Hepatocyte (in vitro differentiated cells): ENCODE measurements at regions not wholly inside any gene's neighbourhood (a gene's known extent, or its start where the extent isn't known, plus 50 kb on each side); places are given as distances from the start of the nearest gene placed in this dataset.

Source experiments
- DNase-seq: peaks from one replicate; pipeline ENCODE4 v3.0.0-alpha.2; 2016; ENCODE audit warnings: low spot score
- H2AFZ ChIP-seq: fragments of 200-600 bp; sonication (generic); 2 replicates; pipeline ENCODE4 v1.6.0; 2016; ENCODE audit warnings: antibody characterized with exemption, mild to moderate bottlenecking
- H3K27ac ChIP-seq: fragments of 200-600 bp; sonication (generic); 2 replicates; pipeline ENCODE4 v1.5.1; 2016; ENCODE audit warnings: mild to moderate bottlenecking
- H3K27me3 ChIP-seq: fragments of 200-600 bp; sonication (generic); 2 replicates; pipeline ENCODE4 v1.6.1; 2016
- H3K36me3 ChIP-seq: fragments of 200-600 bp; sonication (generic); replicated peaks from 2 replicates; pipeline ENCODE4 v1.5.1; 2016; ENCODE audit warnings: low read depth; ENCODE audit not compliant: insufficient read depth
- H3K4me1 ChIP-seq: fragments of 200-600 bp; sonication (generic); 2 replicates; pipeline ENCODE4 v1.5.1; 2016; ENCODE audit warnings: mild to moderate bottlenecking, moderate library complexity; ENCODE audit not compliant: insufficient read depth
- H3K4me2 ChIP-seq: fragments of 200-600 bp; sonication (generic); 2 replicates; pipeline ENCODE4 v1.6.0; 2016
- H3K4me3 ChIP-seq: fragments of 200-600 bp; sonication (generic); 2 replicates; pipeline ENCODE4 v1.5.1; 2016; ENCODE audit warnings: mild to moderate bottlenecking
- H3K79me2 ChIP-seq: fragments of 200-600 bp; sonication (generic); 2 replicates; pipeline ENCODE4 v1.6.0; 2017; ENCODE audit warnings: mild to moderate bottlenecking
- H3K9me2 ChIP-seq: fragments of 200-600 bp; sonication (generic); replicated peaks from 2 replicates; pipeline ENCODE4 v1.6.0; 2017; ENCODE audit warnings: mild to moderate bottlenecking; ENCODE audit not compliant: insufficient read depth
- H3K9me3 ChIP-seq: fragments of 200-600 bp; sonication (generic); 2 replicates; pipeline ENCODE4 v1.5.1; 2016; ENCODE audit warnings: low read depth, mild to moderate bottlenecking
- H4K20me1 ChIP-seq: fragments of 200-600 bp; sonication (generic); 2 replicates; pipeline ENCODE4 v1.6.0; 2016; ENCODE audit warnings: mild to moderate bottlenecking; ENCODE audit not compliant: insufficient read depth, poor library complexity, severe bottlenecking
- CTCF ChIP-seq: fragments of 200-600 bp; sonication (generic); IDR thresholded peaks from 2 replicates; pipeline ENCODE4 v1.5.1; 2016; ENCODE audit warnings: antibody characterized with exemption, mild to moderate bottlenecking; ENCODE audit not compliant: poor library complexity
- EZH2 ChIP-seq: fragments of 200-600 bp; sonication (generic); IDR thresholded peaks from 2 replicates; pipeline ENCODE4 v1.6.1; 2016; ENCODE audit warnings: antibody characterized with exemption, mild to moderate bottlenecking, borderline replicate concordance
- EZH2phosphoT487 ChIP-seq: fragments of 200-600 bp; sonication (generic); IDR thresholded peaks from one replicate; pipeline ENCODE4 v1.6.1; 2018; ENCODE audit warnings: antibody characterized with exemption, mild to moderate bottlenecking, low read depth, moderate library complexity; ENCODE audit not compliant: unreplicated experiment, severe bottlenecking
- whole genome bisulfite sequencing: methylation state at CpG from one replicate; pipeline ENCODE4 v1.1.6; 2016; ENCODE audit warnings: low lambda C conversion rate; ENCODE audit errors: missing lambda C conversion rate; 5-methylcytosine and 5-hydroxymethylcytosine counted together

GRCh38 chr4:124783847-124784246, 71.3 kb upstream of the ANKRD50 start:
- no peak for DNase-seq
- Histone ChIP-seq H3K9me3 (no peaks in the 10 kb centered on the region), H3K27ac (no peak overlapping the region), H3K36me3 (no peaks in the 10 kb centered on the region), H3K4me2 (no peak overlapping the region), H3K4me1 (no peaks in the 10 kb centered on the region), H3K9me2 (no peaks in the 10 kb centered on the region), H3K79me2 (no peaks in the 10 kb centered on the region), H3K4me3 (no peak overlapping the region), H3K27me3 (no peaks in the 10 kb centered on the region), H2AFZ (no peak overlapping the region), H4K20me1 (no peaks in the 10 kb centered on the region)
- TF ChIP-seq CTCF (no peak), EZH2phosphoT487 (no peak), EZH2 (no peak)

DNA sequence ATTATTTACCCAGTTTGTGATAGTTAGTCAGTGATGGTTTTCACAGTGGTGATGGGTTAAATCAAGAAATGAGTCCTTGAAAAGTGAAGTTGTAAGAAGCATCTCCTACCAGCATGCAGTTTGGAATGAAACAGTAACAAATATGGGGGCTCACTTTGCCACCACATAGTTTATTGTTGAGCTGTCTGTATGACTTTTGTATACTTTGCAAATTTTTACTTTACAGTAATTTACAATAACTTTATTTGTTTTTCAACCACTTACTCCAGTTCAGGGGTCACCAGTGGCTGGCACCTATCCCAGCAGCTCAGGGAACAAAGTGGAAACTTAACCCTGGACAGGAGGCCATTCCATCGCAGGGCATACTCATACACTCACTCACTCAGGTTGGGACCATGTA, 64.5 kb upstream of the ANKRD50 start:
- 83% methylated on average over 1 of the region's 1 CpG for WGBS
- H4K20me1 ChIP-seq: no peaks in the 10 kb centered on the region
- H3K36me3 ChIP-seq: no peaks in the 10 kb centered on the region
- H3K27me3 ChIP-seq: no peaks in the 10 kb centered on the region
- H3K4me3 ChIP-seq: no peak overlapping the region
- TF ChIP-seq CTCF (no peak), EZH2phosphoT487 (no peak), EZH2 (no peak)
- H3K9me3 ChIP-seq: no peaks in the 10 kb centered on the region
- H3K79me2 ChIP-seq: no peaks in the 10 kb centered on the region
- no peak overlapping the region for H3K27ac ChIP-seq
- H3K9me2 ChIP-seq: no peaks in the 10 kb centered on the region
- no peaks in the 10 kb centered on the region for H3K4me1 ChIP-seq
- no peak overlapping the region for H3K4me2 ChIP-seq
- no peak for DNase-seq
- H2AFZ ChIP-seq: no peak overlapping the region

DNA sequence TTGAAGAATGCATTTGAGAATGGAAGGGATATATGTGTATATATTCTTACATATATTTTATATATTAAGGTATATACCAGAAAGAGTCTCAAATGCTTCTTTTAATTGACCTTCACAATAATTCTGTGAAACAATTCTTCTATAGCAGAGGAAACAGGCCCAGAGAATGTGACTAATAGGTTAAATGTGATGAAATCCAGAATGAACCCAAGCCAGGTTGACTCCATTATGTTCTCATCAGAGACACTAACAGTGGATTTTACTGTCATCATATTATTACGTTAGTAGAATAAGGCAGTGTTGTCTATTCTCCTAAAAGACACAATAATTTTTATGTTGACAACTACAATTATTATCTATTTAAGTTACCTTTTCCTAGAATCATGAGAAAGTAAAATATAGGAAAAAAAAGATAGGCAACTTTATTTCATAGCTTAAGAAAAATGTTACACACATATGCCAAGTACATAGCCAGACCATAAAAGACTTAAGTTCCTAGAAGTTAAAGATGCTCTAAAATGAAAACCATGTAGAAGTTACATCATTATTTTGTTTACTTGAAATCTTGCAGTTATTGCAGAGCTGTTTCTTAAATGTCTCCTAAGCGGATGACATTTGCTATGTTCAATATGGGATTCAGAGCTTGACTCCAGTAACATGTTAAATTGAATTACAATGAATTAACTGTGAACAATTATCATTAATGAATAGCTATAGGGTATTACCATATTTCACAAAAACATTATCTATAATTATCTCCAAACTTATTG, 56.2 kb upstream of the ANKRD50 start:
- Histone ChIP-seq H3K9me3 (no peaks in the 10 kb centered on the region), H4K20me1 (no peaks in the 10 kb centered on the region), H3K4me3 (no peak overlapping the region), H3K27me3 (no peaks in the 10 kb centered on the region), H3K36me3 (no peaks in the 10 kb centered on the region), H2AFZ (no peak overlapping the region), H3K4me2 (no peak overlapping the region), H3K79me2 (no peaks in the 10 kb centered on the region), H3K4me1 (no peaks in the 10 kb centered on the region), H3K9me2 (no peaks in the 10 kb centered on the region), H3K27ac (no peak overlapping the region)
- TF ChIP-seq CTCF (no peak), EZH2phosphoT487 (no peak), EZH2 (no peak)
- 87% methylated on average over 2 of the region's 2 CpGs for WGBS
- DNase-seq: no peak
